ENCODE measurements at regions not wholly inside any gene's neighbourhood (a gene's known extent, or its start where the extent isn't known, plus 50 kb on each side); places are given as distances from the start of the nearest gene placed in this dataset.

GRCh38 chr6:128759901-128760300 lies 123.0 kb upstream of the LAMA2 start:
- TF ChIP-seq CTCF (IDR thresholded peaks at IDR 0.05) (no peak), POLR2A (IDR thresholded peaks at IDR 0.05) (no peak), EP300 (IDR thresholded peaks at IDR 0.05) (no peak), POLR2AphosphoS5 (IDR thresholded peaks at IDR 0.05) (no peak)
